Caco-2 (cell line): ENCODE measurements at regions not wholly inside any gene's neighbourhood (a gene's known extent, or its start where the extent isn't known, plus 50 kb on each side); places are given as distances from the start of the nearest gene placed in this dataset.

Source experiments
- BruUV-seq: library from RNA; stranded (reverse); fragments of 400-500 nt; replicated peaks from 2 replicates; lab custom pipeline; 2021; lab: Mats Ljungman, UMichigan
- CTCF ChIA-PET: fragments of 300-600 bp; sonication (Branson Sonifier 250); formaldehyde crosslinking; loops from one replicate; lab custom pipeline; 2022; ENCODE audit warnings: antibody characterized with exemption; lab: Charles Lee
- POLR2A ChIA-PET: fragments of 300-600 bp; sonication (Branson Sonifier 250); formaldehyde crosslinking; loops from one replicate; lab custom pipeline; 2022; ENCODE audit warnings: antibody characterized with exemption; lab: Charles Lee
- DNase-seq, 2 experiments: peaks; one replicate each; pipeline versions ENCODE4 v3.0.0 to v3.0.0-alpha.2; 2020 to 2022
- H3K27me3 ChIP-seq: replicated peaks from 2 replicates; pipeline ENCODE4 v1.6.0; 2011; ENCODE audit warnings: low read length; ENCODE audit not compliant: control insufficient read depth, insufficient read depth
- H3K36me3 ChIP-seq: 2 replicates; pipeline ENCODE4 v1.5.1; 2011; ENCODE audit warnings: low read length; ENCODE audit not compliant: control insufficient read depth, insufficient read depth
- H3K4me1 ChIP-seq: fragments of 250-450 bp; sonication (Bioruptor Pico); 2 replicates; pipeline ENCODE4 v1.5.1; 2020; ENCODE audit warnings: mild to moderate bottlenecking
- H3K4me3 ChIP-seq: 2 replicates; pipeline ENCODE4 v1.5.1; 2011; ENCODE audit warnings: low read depth, mild to moderate bottlenecking, control low read depth, low read length
- H3K9me3 ChIP-seq: fragments of 250-450 bp; sonication (Bioruptor Pico); 2 replicates; pipeline ENCODE4 v1.5.1; 2020; ENCODE audit warnings: mild to moderate bottlenecking, moderate library complexity
- H3K27ac Mint-ChIP-seq: one replicate; pipeline ENCODE4 v1.8.0; 2022; ENCODE audit warnings: mixed read lengths; ENCODE audit not compliant: unreplicated experiment
- H3K27me3 Mint-ChIP-seq: one replicate; pipeline ENCODE4 v1.8.0; 2022; ENCODE audit warnings: mixed read lengths; ENCODE audit not compliant: insufficient read depth, unreplicated experiment
- H3K36me3 Mint-ChIP-seq: one replicate; pipeline ENCODE4 v1.8.0; 2022; ENCODE audit warnings: mild to moderate bottlenecking, mixed read lengths; ENCODE audit not compliant: insufficient read depth, unreplicated experiment
- H3K4me1 Mint-ChIP-seq: one replicate; pipeline ENCODE4 v1.8.0; 2022; ENCODE audit warnings: low read depth, mixed read lengths; ENCODE audit not compliant: unreplicated experiment
- H3K4me3 Mint-ChIP-seq: one replicate; pipeline ENCODE4 v1.8.0; 2022; ENCODE audit warnings: mild to moderate bottlenecking, moderate library complexity, mixed read lengths; ENCODE audit not compliant: unreplicated experiment
- H3K9me3 Mint-ChIP-seq: one replicate; pipeline ENCODE4 v1.8.0; 2022; ENCODE audit warnings: mixed read lengths; ENCODE audit not compliant: unreplicated experiment
- CTCF ChIP-seq, 2 experiments: fragments of 200-600 bp in 1 of 2; IDR thresholded peaks; 1 replicate in 1 of 2; 2 replicates in 1 of 2; pipeline versions ENCODE4 v1.5.1 to v1.8.0; 2011 to 2022; ENCODE audit warnings: antibody characterized with exemption in 1 of 2, control low read depth in 1 of 2, inconsistent platforms in 1 of 2, low read depth in 1 of 2, low read length in 1 of 2, mild to moderate bottlenecking in 1 of 2, moderate library complexity in 1 of 2; ENCODE audit not compliant: insufficient read depth in 1 of 2, severe bottlenecking in 1 of 2, unreplicated experiment in 1 of 2
- intact Hi-C: fragments of 100-400 bp; cut with micrococcal nuclease; formaldehyde crosslinking; loops from one replicate; pipeline ENCODE4 v1.10.0; 2022; ENCODE audit not compliant: unreplicated experiment

GRCh38 chr12:67810166-67810565 is 161.6 kb downstream of the DYRK2 start:
- Histone ChIP-seq H3K4me3 (no peak overlapping the region), H3K4me1 (no peaks in the 10 kb centered on the region), H3K9me3 (no peaks in the 10 kb centered on the region), H3K27me3 (no peaks in the 10 kb centered on the region), H3K36me3 (no peaks in the 10 kb centered on the region)
- intact Hi-C loops, result no loop called here
- DNase-seq, result no peak
- no peak for TF ChIP-seq CTCF (IDR thresholded peaks at IDR 0.05; ENCODE audit: insufficient read depth in 1 of 2, low read depth in 1 of 2, low read length in 1 of 2, severe bottlenecking in 1 of 2, unreplicated experiment in 1 of 2)
- Mint-ChIP-seq H3K9me3 (peaks cover 9% of the 10 kb centered on the region), H3K27me3 (peaks cover 2% of the 10 kb centered on the region), H3K36me3 (no peaks in the 10 kb centered on the region), H3K4me3 (no peak overlapping the region), H3K27ac (no peak overlapping the region), H3K4me1 (no peaks in the 10 kb centered on the region)
- BruUV-seq, result no TSS peak
- CTCF ChIA-PET, result no interaction called here
- POLR2A ChIA-PET, result no interaction called here

GRCh38 chr12:67811437-67812361 is 163.2 kb downstream of the DYRK2 start:
- Histone ChIP-seq H3K4me3 (no peak overlapping the region), H3K36me3 (no peaks in the 10 kb centered on the region), H3K27me3 (no peaks in the 10 kb centered on the region), H3K4me1 (no peaks in the 10 kb centered on the region), H3K9me3 (no peaks in the 10 kb centered on the region; the same call in 1 of the 2 replicates)
- H3K4me3 Mint-ChIP-seq, result no peak overlapping the region
- TF ChIP-seq CTCF (IDR thresholded peaks at IDR 0.05; ENCODE audit: insufficient read depth in 1 of 2, low read depth in 1 of 2, low read length in 1 of 2, severe bottlenecking in 1 of 2, unreplicated experiment in 1 of 2), result no peak
- ChIA-PET POLR2A (no interaction called here), CTCF (no interaction called here)
- no peaks in the 10 kb centered on the region for H3K4me1 Mint-ChIP-seq
- intact Hi-C loops, result no loop called here
- no peaks in the 10 kb centered on the region for H3K36me3 Mint-ChIP-seq
- peaks cover 17% of the 10 kb centered on the region for H3K9me3 Mint-ChIP-seq
- BruUV-seq, result no TSS peak
- no peak overlapping the region for H3K27ac Mint-ChIP-seq
- no peak for DNase-seq
- H3K27me3 Mint-ChIP-seq, result peaks cover 2% of the 10 kb centered on the region

GRCh38 chr12:67813456-67813904 is 164.9 kb downstream of the DYRK2 start:
- Mint-ChIP-seq H3K9me3 (peaks cover 19% of the 10 kb centered on the region), H3K27me3 (no peaks in the 10 kb centered on the region), H3K4me3 (no peak overlapping the region), H3K4me1 (no peaks in the 10 kb centered on the region), H3K27ac (no peak overlapping the region), H3K36me3 (no peaks in the 10 kb centered on the region)
- no peaks in the 10 kb centered on the region for H3K27me3 ChIP-seq
- BruUV-seq, result no TSS peak
- TF ChIP-seq CTCF (IDR thresholded peaks at IDR 0.05; ENCODE audit: insufficient read depth in 1 of 2, low read depth in 1 of 2, low read length in 1 of 2, severe bottlenecking in 1 of 2, unreplicated experiment in 1 of 2), result no peak
- H3K36me3 ChIP-seq, result no peaks in the 10 kb centered on the region
- no peaks in the 10 kb centered on the region; the same call in 1 of the 2 replicates for H3K9me3 ChIP-seq
- DNase-seq, result no peak
- H3K4me1 ChIP-seq, result no peaks in the 10 kb centered on the region
- CTCF ChIA-PET, result no interaction called here
- intact Hi-C loops, result no loop called here
- H3K4me3 ChIP-seq, result no peak overlapping the region
- POLR2A ChIA-PET, result no interaction called here
